ENCODE measurements at regions not wholly inside any gene's neighbourhood (a gene's known extent, or its start where the extent isn't known, plus 50 kb on each side); places are given as distances from the start of the nearest gene placed in this dataset.

DNA sequence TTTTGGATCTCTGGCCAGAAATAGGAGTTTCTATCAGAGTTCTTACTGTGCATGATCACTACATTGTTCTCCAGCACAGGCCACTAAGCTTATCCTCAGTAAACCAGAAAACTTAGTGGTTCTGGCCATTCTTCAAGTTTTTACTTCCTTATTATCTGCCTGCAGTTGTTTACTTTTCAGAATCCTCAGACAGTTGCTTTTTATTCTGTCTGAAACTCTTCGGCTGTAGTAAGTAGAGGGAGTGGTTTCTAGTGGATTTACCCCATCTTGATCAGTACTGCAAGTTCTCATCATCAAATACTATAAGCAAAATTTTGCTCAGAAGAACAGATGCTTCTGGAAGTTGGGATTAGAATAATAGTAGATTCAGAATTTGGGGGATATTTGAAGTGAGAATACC lies 193.0 kb upstream of the RARB start:
- intact Hi-C loops (cut with DNase I; ENCODE audit: low total_unique reads): no loop called here
- DNase-seq: no peak

DNA sequence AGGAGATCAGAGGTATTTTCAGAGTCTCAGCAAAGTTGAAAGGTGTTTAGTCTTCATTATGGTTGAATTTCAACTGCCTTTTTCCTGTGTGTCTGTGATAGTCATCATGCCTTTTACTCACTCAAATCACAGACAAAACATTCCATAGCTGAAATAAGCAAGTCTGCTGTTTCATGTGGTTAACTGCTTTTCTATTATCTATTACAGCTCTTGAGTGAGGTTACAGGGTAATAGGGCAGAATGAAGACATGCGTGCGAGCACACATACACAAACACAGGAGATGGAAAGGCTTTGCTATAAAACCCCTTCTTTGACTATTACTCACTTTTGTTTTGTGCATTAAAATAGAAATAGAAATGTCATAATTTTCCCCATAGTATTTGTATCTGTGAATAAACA lies 192.6 kb upstream of the RARB start:
- H3K4me3 ChIP-seq: no peak overlapping the region
- H3K36me3 ChIP-seq: no peaks in the 10 kb centered on the region
- H3K27ac ChIP-seq: no peak overlapping the region
- H3K4me1 ChIP-seq: no peaks in the 10 kb centered on the region
- TF ChIP-seq POLR2A (IDR thresholded peaks at IDR 0.05): no peak
- TF ChIP-seq, protein P1, sequence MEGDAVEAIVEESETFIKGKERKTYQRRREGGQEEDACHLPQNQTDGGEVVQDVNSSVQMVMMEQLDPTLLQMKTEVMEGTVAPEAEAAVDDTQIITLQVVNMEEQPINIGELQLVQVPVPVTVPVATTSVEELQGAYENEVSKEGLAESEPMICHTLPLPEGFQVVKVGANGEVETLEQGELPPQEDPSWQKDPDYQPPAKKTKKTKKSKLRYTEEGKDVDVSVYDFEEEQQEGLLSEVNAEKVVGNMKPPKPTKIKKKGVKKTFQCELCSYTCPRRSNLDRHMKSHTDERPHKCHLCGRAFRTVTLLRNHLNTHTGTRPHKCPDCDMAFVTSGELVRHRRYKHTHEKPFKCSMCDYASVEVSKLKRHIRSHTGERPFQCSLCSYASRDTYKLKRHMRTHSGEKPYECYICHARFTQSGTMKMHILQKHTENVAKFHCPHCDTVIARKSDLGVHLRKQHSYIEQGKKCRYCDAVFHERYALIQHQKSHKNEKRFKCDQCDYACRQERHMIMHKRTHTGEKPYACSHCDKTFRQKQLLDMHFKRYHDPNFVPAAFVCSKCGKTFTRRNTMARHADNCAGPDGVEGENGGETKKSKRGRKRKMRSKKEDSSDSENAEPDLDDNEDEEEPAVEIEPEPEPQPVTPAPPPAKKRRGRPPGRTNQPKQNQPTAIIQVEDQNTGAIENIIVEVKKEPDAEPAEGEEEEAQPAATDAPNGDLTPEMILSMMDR (IDR thresholded peaks at IDR 0.05): no peak
- no peaks in the 10 kb centered on the region for H3K27me3 ChIP-seq
- DNase-seq: no peak
- H3K9me3 ChIP-seq: no peaks in the 10 kb centered on the region
- intact Hi-C loops (cut with DNase I; ENCODE audit: low total_unique reads): no loop called here

More for the DNA sequence above, 193.0 kb upstream of the RARB start:
- no peaks in the 10 kb centered on the region for H3K36me3 ChIP-seq
- H3K9me3 ChIP-seq: no peaks in the 10 kb centered on the region
- H3K4me3 ChIP-seq: no peak overlapping the region
- no peak overlapping the region for H3K27ac ChIP-seq
- TF ChIP-seq POLR2A (IDR thresholded peaks at IDR 0.05): no peak
- TF ChIP-seq, protein P1 (IDR thresholded peaks at IDR 0.05): no peak
- no peaks in the 10 kb centered on the region for H3K27me3 ChIP-seq
- no peaks in the 10 kb centered on the region for H3K4me1 ChIP-seq

DNA sequence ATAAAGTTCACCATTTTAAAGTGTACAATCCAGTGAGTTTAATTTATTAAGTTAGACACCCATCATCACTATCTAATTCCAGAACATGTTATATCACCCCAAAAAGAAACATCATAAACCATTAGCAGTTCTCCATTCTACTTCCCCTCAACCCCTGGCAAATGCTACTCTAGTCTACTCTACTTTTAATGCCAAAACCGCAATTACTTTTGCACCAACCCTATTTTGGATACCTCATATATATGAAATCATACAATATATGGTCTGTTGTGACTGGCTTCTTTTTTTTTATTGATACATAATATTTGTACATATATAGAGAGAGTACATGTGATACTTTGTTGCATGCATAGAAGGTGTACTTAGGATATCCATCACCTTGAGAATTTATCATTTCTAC lies 190.5 kb upstream of the RARB start:
- DNase-seq: no peak
- intact Hi-C loops (cut with DNase I; ENCODE audit: low total_unique reads): no loop called here
- H3K4me3 ChIP-seq: no peak overlapping the region
- no peaks in the 10 kb centered on the region for H3K4me1 ChIP-seq
- no peaks in the 10 kb centered on the region for H3K36me3 ChIP-seq
- no peak overlapping the region for H3K27ac ChIP-seq
- TF ChIP-seq POLR2A (IDR thresholded peaks at IDR 0.05): no peak
- TF ChIP-seq, protein P1 (IDR thresholded peaks at IDR 0.05): no peak
- no peaks in the 10 kb centered on the region for H3K27me3 ChIP-seq
- no peaks in the 10 kb centered on the region for H3K9me3 ChIP-seq

DNA sequence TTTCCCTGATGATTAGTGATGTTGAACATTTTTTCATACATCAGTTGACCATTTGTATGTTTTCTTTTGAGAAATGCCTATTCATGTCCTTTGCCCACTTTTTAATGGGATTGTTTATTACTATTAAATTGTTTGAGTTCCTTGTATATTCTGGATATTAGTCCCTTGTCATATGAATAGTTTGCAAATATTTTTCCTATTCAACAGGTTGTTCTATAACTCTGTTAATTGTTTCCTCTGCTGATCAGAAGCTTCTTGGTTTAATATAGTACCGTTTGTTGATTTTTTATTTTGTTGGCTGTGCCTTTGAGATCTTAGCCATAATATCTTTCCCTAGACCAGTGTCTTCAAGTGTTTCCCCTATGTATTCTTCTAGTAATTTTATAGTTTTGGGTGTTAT lies 189.0 kb upstream of the RARB start:
- Histone ChIP-seq H3K4me1 (no peaks in the 10 kb centered on the region), H3K27me3 (no peaks in the 10 kb centered on the region), H3K27ac (no peak overlapping the region), H3K36me3 (no peaks in the 10 kb centered on the region), H3K9me3 (no peaks in the 10 kb centered on the region), H3K4me3 (no peak overlapping the region)
- no peak for TF ChIP-seq POLR2A (IDR thresholded peaks at IDR 0.05)
- TF ChIP-seq, protein P1 (IDR thresholded peaks at IDR 0.05): no peak
- no peak for DNase-seq
- intact Hi-C loops (cut with DNase I; ENCODE audit: low total_unique reads): no loop called here

DNA sequence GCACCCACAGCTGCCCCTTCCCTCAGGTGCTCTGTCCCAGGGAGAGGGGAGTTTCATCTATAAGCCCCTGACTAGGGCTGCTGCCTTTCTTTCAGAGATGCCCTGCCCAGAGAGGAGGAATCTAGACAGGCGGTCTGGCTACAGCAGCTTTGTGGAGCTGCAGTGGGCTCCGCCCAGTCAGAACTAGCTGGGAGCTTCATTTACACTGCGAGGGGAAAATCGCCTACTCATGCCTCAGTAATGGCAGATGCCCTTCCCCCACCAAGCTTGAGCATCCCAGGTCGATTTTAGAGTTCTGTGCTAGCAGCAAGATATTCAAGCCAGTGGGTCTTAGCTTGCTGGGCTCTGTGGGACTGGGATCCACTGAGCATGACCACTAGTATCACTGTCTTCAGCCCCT lies 181.2 kb upstream of the RARB start:
- TF ChIP-seq, protein P1 (IDR thresholded peaks at IDR 0.05): no peak
- H3K27me3 ChIP-seq: no peaks in the 10 kb centered on the region
- no peak overlapping the region for H3K4me3 ChIP-seq
- no peaks in the 10 kb centered on the region for H3K9me3 ChIP-seq
- no peaks in the 10 kb centered on the region for H3K36me3 ChIP-seq
- no peak overlapping the region for H3K27ac ChIP-seq
- intact Hi-C loops (cut with DNase I; ENCODE audit: low total_unique reads): no loop called here
- DNase-seq: no peak
- no peaks in the 10 kb centered on the region for H3K4me1 ChIP-seq
